ENCODE measurements at regions not wholly inside any gene's neighbourhood (a gene's known extent, or its start where the extent isn't known, plus 50 kb on each side); places are given as distances from the start of the nearest gene placed in this dataset.
"Not testable (repeated sequence)": the region's sequence is repeated elsewhere in the genome, so short reads cannot be mapped to it uniquely, and the experiment has no call there.

DNA sequence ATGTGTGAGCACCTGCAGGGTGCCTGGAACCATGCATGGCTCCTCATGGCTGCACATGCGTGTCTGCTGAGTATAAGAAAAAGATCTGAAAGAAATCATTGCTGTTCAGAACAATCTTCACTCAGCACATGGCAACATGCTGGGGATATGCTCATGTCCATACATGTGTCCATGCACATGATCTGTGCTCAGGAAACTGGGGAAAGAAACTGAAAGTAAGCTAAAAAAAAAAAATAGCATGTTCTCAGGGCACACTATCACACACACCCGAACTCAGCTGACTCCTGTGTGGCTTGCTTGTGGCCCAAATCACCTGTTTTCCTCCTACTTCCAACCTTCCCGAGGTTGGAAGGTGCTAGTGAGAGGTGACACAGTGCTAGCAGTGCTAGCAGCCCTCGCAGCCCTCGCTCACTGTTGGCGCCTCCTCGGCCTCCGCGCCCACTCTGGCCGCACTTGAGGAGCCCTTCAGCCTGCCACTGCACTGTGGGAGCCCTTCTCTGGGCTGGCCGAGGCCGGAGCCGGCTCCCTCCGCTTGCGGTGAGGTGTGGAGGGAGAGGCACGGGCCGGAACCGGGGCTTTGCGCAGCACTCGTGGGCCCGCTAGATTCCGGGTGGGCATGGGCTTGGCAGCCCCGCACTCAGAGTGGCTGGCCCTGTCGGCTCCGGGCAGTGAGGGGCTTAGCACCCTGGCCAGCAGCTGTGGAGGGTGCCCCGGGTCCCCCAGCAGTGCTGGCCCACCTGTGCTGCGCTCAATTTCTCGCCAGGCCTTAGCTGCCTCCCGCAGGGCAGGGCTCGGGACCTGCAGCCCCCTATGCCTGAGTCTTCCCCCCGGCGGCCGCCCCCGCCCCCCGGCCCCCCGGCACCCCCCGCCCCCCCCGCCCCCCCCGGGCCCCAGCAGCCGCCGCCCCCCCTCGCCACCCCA lies 76.0 kb downstream of the GADD45G start:
- Histone ChIP-seq H3K27me3 (replicated peaks; ENCODE audit: insufficient read depth, low read depth, low read length, poor library complexity) (no peaks in the 10 kb centered on the region), H3K4me1 (ENCODE audit: insufficient read depth, low read length, poor library complexity, severe bottlenecking) (peaks cover 19% of the 10 kb centered on the region), H3K9me3 (ENCODE audit: low read depth, low read length, poor library complexity, severe bottlenecking) (no peaks in the 10 kb centered on the region), H3K27ac (ENCODE audit: low read depth, low read length, poor library complexity, severe bottlenecking) (no peak overlapping the region), H3K4me3 (ENCODE audit: low read depth, low read length, poor library complexity, severe bottlenecking) (no peak overlapping the region), H3K36me3 (ENCODE audit: insufficient read depth, low read length, poor library complexity, severe bottlenecking) (no peaks in the 10 kb centered on the region)
- POLR2A ChIA-PET (ENCODE audit: low non-redundant PET): interaction anchor here (0.6 kb wide), 1 partner anchor 966 kb away, joined by 5 read pairs; no protein-coding TSS in a partner anchor
- intact Hi-C loops (cut with micrococcal nuclease; ENCODE audit: unreplicated experiment): no loop called here
- no peak for DNase-seq (ENCODE audit: low spot score)
- BruUV-seq (replicated peaks): no TSS peak
- CTCF ChIA-PET: no interaction called here
- TF ChIP-seq CTCF (conservative IDR thresholded peaks at IDR 0.05; ENCODE audit: low read depth, low read length) (no peak), EZH2 (IDR thresholded peaks at IDR 0.05; ENCODE audit: borderline replicate concordance, low read depth, low read length, poor library complexity, severe bottlenecking) (no peak)

GRCh38 chr9:89681468-89681859 lies 76.7 kb downstream of the GADD45G start:
- H3K36me3 ChIP-seq (ENCODE audit: insufficient read depth, low read length, poor library complexity, severe bottlenecking); intact Hi-C loops (cut with micrococcal nuclease; ENCODE audit: unreplicated experiment); DNase-seq (ENCODE audit: low spot score); BruUV-seq (replicated peaks); POLR2A ChIA-PET (ENCODE audit: low non-redundant PET); H3K27me3 ChIP-seq (replicated peaks; ENCODE audit: insufficient read depth, low read depth, low read length, poor library complexity); H3K27ac ChIP-seq (ENCODE audit: low read depth, low read length, poor library complexity, severe bottlenecking); H3K9me3 ChIP-seq (ENCODE audit: low read depth, low read length, poor library complexity, severe bottlenecking); CTCF ChIA-PET; H3K4me3 ChIP-seq (ENCODE audit: low read depth, low read length, poor library complexity, severe bottlenecking): not testable (repeated sequence)
- H3K4me1 ChIP-seq (ENCODE audit: insufficient read depth, low read length, poor library complexity, severe bottlenecking): peaks cover 19% of the 10 kb centered on the region

- H3K27me3 ChIP-seq (replicated peaks; ENCODE audit: insufficient read depth, low read depth, low read length, poor library complexity): no peaks in the 10 kb centered on the region
- TF ChIP-seq EZH2 (IDR thresholded peaks at IDR 0.05; ENCODE audit: borderline replicate concordance, low read depth, low read length, poor library complexity, severe bottlenecking): no peak
- TF ChIP-seq CTCF (conservative IDR thresholded peaks at IDR 0.05; ENCODE audit: low read depth, low read length): no peak
- H3K27ac ChIP-seq (ENCODE audit: low read depth, low read length, poor library complexity, severe bottlenecking): no peak overlapping the region
- intact Hi-C loops (cut with micrococcal nuclease; ENCODE audit: unreplicated experiment): no loop called here
- DNase-seq (ENCODE audit: low spot score): no peak
- ChIA-PET POLR2A (ENCODE audit: low non-redundant PET) (no interaction called here), CTCF (no interaction called here)
- H3K9me3 ChIP-seq (ENCODE audit: low read depth, low read length, poor library complexity, severe bottlenecking): no peaks in the 10 kb centered on the region
- no peak overlapping the region for H3K4me3 ChIP-seq (ENCODE audit: low read depth, low read length, poor library complexity, severe bottlenecking)
- H3K4me1 ChIP-seq (ENCODE audit: insufficient read depth, low read length, poor library complexity, severe bottlenecking): peaks cover 4% of the 10 kb centered on the region
- no peaks in the 10 kb centered on the region for H3K36me3 ChIP-seq (ENCODE audit: insufficient read depth, low read length, poor library complexity, severe bottlenecking)
- no TSS peak for BruUV-seq (replicated peaks)
These were observed 78.8 kb downstream of the GADD45G start for GRCh38 chr9:89683626-89684025.

- no peaks in the 10 kb centered on the region for H3K36me3 ChIP-seq (ENCODE audit: insufficient read depth, low read length, poor library complexity, severe bottlenecking)
These were observed 79.4 kb downstream of the GADD45G start for GRCh38 chr9:89684218-89684617.

More at GRCh38 chr9:89684218-89684617, 79.4 kb downstream of the GADD45G start:
- intact Hi-C loops (cut with micrococcal nuclease; ENCODE audit: unreplicated experiment): no loop called here
- BruUV-seq (replicated peaks): no TSS peak
- no peaks in the 10 kb centered on the region for H3K9me3 ChIP-seq (ENCODE audit: low read depth, low read length, poor library complexity, severe bottlenecking)
- DNase-seq (ENCODE audit: low spot score): no peak
- TF ChIP-seq CTCF (conservative IDR thresholded peaks at IDR 0.05; ENCODE audit: low read depth, low read length) (no peak), EZH2 (IDR thresholded peaks at IDR 0.05; ENCODE audit: borderline replicate concordance, low read depth, low read length, poor library complexity, severe bottlenecking) (no peak)
- no peak overlapping the region for H3K4me3 ChIP-seq (ENCODE audit: low read depth, low read length, poor library complexity, severe bottlenecking)
- H3K27me3 ChIP-seq (replicated peaks; ENCODE audit: insufficient read depth, low read depth, low read length, poor library complexity): no peaks in the 10 kb centered on the region
- H3K4me1 ChIP-seq (ENCODE audit: insufficient read depth, low read length, poor library complexity, severe bottlenecking): no peaks in the 10 kb centered on the region
- H3K27ac ChIP-seq (ENCODE audit: low read depth, low read length, poor library complexity, severe bottlenecking): no peak overlapping the region
- POLR2A ChIA-PET (ENCODE audit: low non-redundant PET): no interaction called here
- CTCF ChIA-PET: no interaction called here
